Hepatocyte (in vitro differentiated cells): ENCODE measurements at regions not wholly inside any gene's neighbourhood (a gene's known extent, or its start where the extent isn't known, plus 50 kb on each side); places are given as distances from the start of the nearest gene placed in this dataset.

Experiments
- DNase-seq: peaks from one replicate; pipeline ENCODE4 v3.0.0-alpha.2; 2016; ENCODE audit warnings: low spot score
- H2AFZ ChIP-seq: fragments of 200-600 bp; sonication (generic); 2 replicates; pipeline ENCODE4 v1.6.0; 2016; ENCODE audit warnings: antibody characterized with exemption, mild to moderate bottlenecking
- H3K27ac ChIP-seq: fragments of 200-600 bp; sonication (generic); 2 replicates; pipeline ENCODE4 v1.5.1; 2016; ENCODE audit warnings: mild to moderate bottlenecking
- H3K27me3 ChIP-seq: fragments of 200-600 bp; sonication (generic); 2 replicates; pipeline ENCODE4 v1.6.1; 2016
- H3K36me3 ChIP-seq: fragments of 200-600 bp; sonication (generic); replicated peaks from 2 replicates; pipeline ENCODE4 v1.5.1; 2016; ENCODE audit warnings: low read depth; ENCODE audit not compliant: insufficient read depth
- H3K4me1 ChIP-seq: fragments of 200-600 bp; sonication (generic); 2 replicates; pipeline ENCODE4 v1.5.1; 2016; ENCODE audit warnings: mild to moderate bottlenecking, moderate library complexity; ENCODE audit not compliant: insufficient read depth
- H3K4me2 ChIP-seq: fragments of 200-600 bp; sonication (generic); 2 replicates; pipeline ENCODE4 v1.6.0; 2016
- H3K4me3 ChIP-seq: fragments of 200-600 bp; sonication (generic); 2 replicates; pipeline ENCODE4 v1.5.1; 2016; ENCODE audit warnings: mild to moderate bottlenecking
- H3K79me2 ChIP-seq: fragments of 200-600 bp; sonication (generic); 2 replicates; pipeline ENCODE4 v1.6.0; 2017; ENCODE audit warnings: mild to moderate bottlenecking
- H3K9me2 ChIP-seq: fragments of 200-600 bp; sonication (generic); replicated peaks from 2 replicates; pipeline ENCODE4 v1.6.0; 2017; ENCODE audit warnings: mild to moderate bottlenecking; ENCODE audit not compliant: insufficient read depth
- H3K9me3 ChIP-seq: fragments of 200-600 bp; sonication (generic); 2 replicates; pipeline ENCODE4 v1.5.1; 2016; ENCODE audit warnings: low read depth, mild to moderate bottlenecking
- H4K20me1 ChIP-seq: fragments of 200-600 bp; sonication (generic); 2 replicates; pipeline ENCODE4 v1.6.0; 2016; ENCODE audit warnings: mild to moderate bottlenecking; ENCODE audit not compliant: insufficient read depth, poor library complexity, severe bottlenecking
- EZH2 ChIP-seq: fragments of 200-600 bp; sonication (generic); IDR thresholded peaks from 2 replicates; pipeline ENCODE4 v1.6.1; 2016; ENCODE audit warnings: antibody characterized with exemption, mild to moderate bottlenecking, borderline replicate concordance
- EZH2phosphoT487 ChIP-seq: fragments of 200-600 bp; sonication (generic); IDR thresholded peaks from one replicate; pipeline ENCODE4 v1.6.1; 2018; ENCODE audit warnings: antibody characterized with exemption, mild to moderate bottlenecking, low read depth, moderate library complexity; ENCODE audit not compliant: unreplicated experiment, severe bottlenecking
- WGBS: methylation state at CpG from one replicate; pipeline ENCODE4 v1.1.6; 2016; ENCODE audit warnings: low lambda C conversion rate; ENCODE audit errors: missing lambda C conversion rate; 5-methylcytosine and 5-hydroxymethylcytosine counted together
- TF ChIP-seq, protein P1 (sequence below): fragments of 200-600 bp; sonication (generic); IDR thresholded peaks from 2 replicates; pipeline ENCODE4 v1.5.1; 2016; ENCODE audit warnings: antibody characterized with exemption, mild to moderate bottlenecking; ENCODE audit not compliant: poor library complexity

DNA sequence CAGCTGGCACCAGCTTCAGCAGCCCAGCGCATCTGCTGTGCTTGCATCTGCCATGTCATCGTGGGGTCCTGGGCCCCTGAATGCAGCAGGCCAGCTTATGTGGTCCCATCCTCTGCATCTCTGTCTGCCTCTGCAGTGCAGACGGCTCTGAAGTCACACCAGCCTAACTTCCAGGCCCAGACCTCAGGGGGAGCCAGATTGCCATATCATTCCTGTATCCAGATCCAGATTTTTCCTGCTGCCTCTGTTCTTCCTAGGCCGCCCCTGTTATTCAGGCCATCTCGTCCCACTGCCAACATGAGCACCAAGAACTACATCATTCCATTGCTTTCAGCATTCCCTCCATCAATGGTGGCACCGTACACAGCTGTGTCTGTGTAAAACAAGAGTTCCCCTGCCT, 571.6 kb downstream of the UQCRFS1 start:
- TF ChIP-seq, protein P1, sequence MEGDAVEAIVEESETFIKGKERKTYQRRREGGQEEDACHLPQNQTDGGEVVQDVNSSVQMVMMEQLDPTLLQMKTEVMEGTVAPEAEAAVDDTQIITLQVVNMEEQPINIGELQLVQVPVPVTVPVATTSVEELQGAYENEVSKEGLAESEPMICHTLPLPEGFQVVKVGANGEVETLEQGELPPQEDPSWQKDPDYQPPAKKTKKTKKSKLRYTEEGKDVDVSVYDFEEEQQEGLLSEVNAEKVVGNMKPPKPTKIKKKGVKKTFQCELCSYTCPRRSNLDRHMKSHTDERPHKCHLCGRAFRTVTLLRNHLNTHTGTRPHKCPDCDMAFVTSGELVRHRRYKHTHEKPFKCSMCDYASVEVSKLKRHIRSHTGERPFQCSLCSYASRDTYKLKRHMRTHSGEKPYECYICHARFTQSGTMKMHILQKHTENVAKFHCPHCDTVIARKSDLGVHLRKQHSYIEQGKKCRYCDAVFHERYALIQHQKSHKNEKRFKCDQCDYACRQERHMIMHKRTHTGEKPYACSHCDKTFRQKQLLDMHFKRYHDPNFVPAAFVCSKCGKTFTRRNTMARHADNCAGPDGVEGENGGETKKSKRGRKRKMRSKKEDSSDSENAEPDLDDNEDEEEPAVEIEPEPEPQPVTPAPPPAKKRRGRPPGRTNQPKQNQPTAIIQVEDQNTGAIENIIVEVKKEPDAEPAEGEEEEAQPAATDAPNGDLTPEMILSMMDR = no peak
- TF ChIP-seq EZH2phosphoT487 (no peak), EZH2 (no peak)

DNA sequence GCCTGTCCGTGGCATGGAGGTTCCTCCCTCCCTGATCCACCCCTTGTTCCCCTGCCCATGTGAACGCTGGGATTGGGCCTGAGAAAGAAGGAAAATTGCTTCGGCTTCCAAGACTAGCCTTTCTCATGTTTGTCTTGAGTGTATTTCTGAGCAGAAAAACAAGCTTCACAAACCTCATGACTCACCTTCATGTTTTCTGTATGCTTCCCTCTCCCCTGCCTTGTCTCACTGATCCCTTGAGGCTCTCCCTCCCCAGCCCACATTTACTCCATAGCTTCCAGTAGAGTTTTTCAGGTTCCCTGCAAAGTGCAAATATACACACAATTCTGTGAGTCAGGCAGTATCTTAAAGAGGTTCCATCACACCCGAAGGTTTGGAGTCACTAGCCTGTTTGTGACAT, 572.4 kb downstream of the UQCRFS1 start:
- TF ChIP-seq EZH2 (no peak), EZH2phosphoT487 (no peak)
- TF ChIP-seq, protein P1 = no peak
- 79% methylated on average over 4 of the region's 4 CpGs for WGBS

More for the DNA sequence above, 571.6 kb downstream of the UQCRFS1 start:
- Histone ChIP-seq H3K79me2 (no peaks in the 10 kb centered on the region), H3K9me2 (no peaks in the 10 kb centered on the region), H3K4me3 (no peak overlapping the region), H2AFZ (no peak overlapping the region), H3K36me3 (no peaks in the 10 kb centered on the region), H3K27ac (no peak overlapping the region), H3K27me3 (no peaks in the 10 kb centered on the region), H3K4me2 (no peak overlapping the region), H3K9me3 (no peaks in the 10 kb centered on the region), H3K4me1 (no peaks in the 10 kb centered on the region), H4K20me1 (no peaks in the 10 kb centered on the region)
- no peak for DNase-seq
- 77% methylated on average over 6 of the region's 6 CpGs for WGBS

DNA sequence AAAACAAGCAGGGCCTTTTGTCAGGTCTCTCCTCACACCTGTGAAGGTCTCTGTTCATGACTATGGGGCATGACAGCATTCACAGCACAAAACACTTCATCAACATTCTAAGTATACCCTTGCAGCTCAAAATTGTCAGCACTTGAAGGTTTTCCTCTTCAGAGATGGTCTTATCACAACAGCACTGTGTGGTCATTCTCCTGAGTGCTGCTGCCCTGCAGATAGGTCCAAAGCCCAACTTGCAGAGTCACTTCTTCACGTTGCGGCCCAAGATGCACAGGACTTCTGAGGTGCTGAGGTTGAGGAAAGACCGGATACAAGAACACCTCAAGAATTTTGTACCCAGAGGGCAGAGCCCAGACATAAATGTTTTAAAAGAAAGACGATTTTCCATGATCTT, 574.5 kb downstream of the UQCRFS1 start:
- Histone ChIP-seq H3K9me2 (no peaks in the 10 kb centered on the region), H3K4me2 (no peak overlapping the region), H3K4me3 (no peak overlapping the region), H3K4me1 (no peaks in the 10 kb centered on the region), H3K36me3 (no peaks in the 10 kb centered on the region), H2AFZ (no peak overlapping the region), H3K27me3 (no peaks in the 10 kb centered on the region), H3K79me2 (no peaks in the 10 kb centered on the region), H3K27ac (no peak overlapping the region), H3K9me3 (no peaks in the 10 kb centered on the region), H4K20me1 (no peaks in the 10 kb centered on the region)
- no peak for DNase-seq
- no peak for TF ChIP-seq EZH2
- no peak for TF ChIP-seq EZH2phosphoT487
- TF ChIP-seq, protein P1 = no peak
- WGBS = 85% methylated on average over 4 of the region's 4 CpGs

More for the DNA sequence above, 572.4 kb downstream of the UQCRFS1 start:
- Histone ChIP-seq H3K79me2 (no peaks in the 10 kb centered on the region), H3K4me3 (no peak overlapping the region), H4K20me1 (no peaks in the 10 kb centered on the region), H3K27ac (no peak overlapping the region), H3K4me2 (no peak overlapping the region), H3K4me1 (no peaks in the 10 kb centered on the region), H3K27me3 (no peaks in the 10 kb centered on the region), H3K9me3 (no peaks in the 10 kb centered on the region), H3K36me3 (no peaks in the 10 kb centered on the region), H3K9me2 (no peaks in the 10 kb centered on the region), H2AFZ (no peak overlapping the region)
- no peak for DNase-seq

DNA sequence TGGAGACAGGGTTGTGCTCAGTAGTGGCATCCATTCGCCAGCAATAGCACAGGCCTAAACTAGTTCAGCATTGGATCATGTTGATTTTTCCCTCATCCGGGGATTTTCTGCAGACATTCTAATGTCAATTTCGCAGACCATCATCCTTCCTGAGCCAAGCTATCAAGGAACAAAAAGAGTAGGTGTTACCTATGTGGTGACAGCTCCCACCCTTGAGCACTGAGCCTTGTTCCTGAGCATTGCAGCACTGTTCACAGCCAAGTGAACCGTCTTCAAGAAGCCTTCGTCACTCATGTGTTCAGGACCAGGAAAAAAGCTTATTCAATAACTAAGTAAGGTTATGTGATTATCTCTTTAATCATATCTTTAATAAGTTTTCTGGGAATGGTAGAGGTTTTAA, 576.2 kb downstream of the UQCRFS1 start:
- Histone ChIP-seq H3K79me2 (no peaks in the 10 kb centered on the region), H2AFZ (no peak overlapping the region), H3K4me2 (no peak overlapping the region), H3K9me2 (no peaks in the 10 kb centered on the region), H3K4me1 (no peaks in the 10 kb centered on the region), H3K36me3 (no peaks in the 10 kb centered on the region), H3K27me3 (no peaks in the 10 kb centered on the region), H3K9me3 (no peaks in the 10 kb centered on the region), H3K4me3 (no peak overlapping the region), H3K27ac (no peak overlapping the region), H4K20me1 (no peaks in the 10 kb centered on the region)
- DNase-seq = no peak
- WGBS = 81% methylated on average over 5 of the region's 5 CpGs
- TF ChIP-seq EZH2phosphoT487 (no peak), EZH2 (no peak)
- TF ChIP-seq, protein P1 = no peak
